Endometrium (tissue), 2 donors: ENCODE measurements at regions not wholly inside any gene's neighbourhood (a gene's known extent, or its start where the extent isn't known, plus 50 kb on each side); places are given as distances from the start of the nearest gene placed in this dataset.
A peak's percentile ranks its signal among the peaks of the same experiment; 100 is the strongest.
"Not testable (repeated sequence)": the region's sequence is repeated elsewhere in the genome, so short reads cannot be mapped to it uniquely, and the experiment has no call there.

Source experiments
- FAIRE-seq: peaks from 2 replicates; lab custom pipeline; 2012; peaks lifted over from hg19 to GRCh38; lab: Jason Lieb, UNC
- donor health status: control.
- donor health status: control.

DNA sequence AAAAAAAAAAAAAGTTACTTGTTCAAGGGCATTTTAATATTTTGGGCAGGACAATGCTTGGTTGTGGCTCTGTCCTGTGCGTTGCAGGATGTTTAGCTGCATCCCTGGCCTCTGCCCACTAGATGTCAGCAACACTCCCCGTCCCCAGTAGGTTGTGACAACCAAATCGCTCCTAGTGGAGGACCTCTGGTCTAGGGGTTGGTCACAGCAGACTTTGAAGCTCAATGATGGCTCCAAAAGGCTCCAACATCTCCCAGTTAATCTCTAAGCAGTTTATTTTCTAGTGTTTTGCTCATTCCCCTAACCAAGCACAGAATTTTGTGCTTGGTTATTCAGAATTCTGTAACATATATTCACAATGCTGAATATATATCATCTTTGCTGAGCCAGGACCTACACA is 67.0 kb downstream of the CHRNA1 start:
- peak; percentile 57 for FAIRE-seq

DNA sequence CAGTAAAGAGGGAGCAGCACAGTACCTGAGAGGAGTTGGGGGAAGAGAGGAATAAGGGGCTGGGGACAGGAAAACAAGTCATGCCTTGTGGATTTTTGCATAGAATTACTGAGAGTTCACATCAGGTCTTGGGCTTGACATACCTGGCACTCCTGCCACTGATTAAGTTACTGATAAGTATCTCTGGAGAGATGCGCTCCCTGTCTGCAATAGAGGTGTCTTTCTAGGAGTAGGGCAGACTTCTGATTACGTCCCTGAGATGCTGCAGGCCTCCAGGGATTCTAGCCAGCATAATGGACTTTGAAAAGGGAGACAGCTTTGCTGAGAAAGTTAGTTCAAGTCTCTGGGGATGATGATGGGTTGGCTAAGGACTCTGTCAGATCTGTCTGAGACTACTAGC is 69.4 kb downstream of the CHRNA1 start:
- FAIRE-seq = no peak

DNA sequence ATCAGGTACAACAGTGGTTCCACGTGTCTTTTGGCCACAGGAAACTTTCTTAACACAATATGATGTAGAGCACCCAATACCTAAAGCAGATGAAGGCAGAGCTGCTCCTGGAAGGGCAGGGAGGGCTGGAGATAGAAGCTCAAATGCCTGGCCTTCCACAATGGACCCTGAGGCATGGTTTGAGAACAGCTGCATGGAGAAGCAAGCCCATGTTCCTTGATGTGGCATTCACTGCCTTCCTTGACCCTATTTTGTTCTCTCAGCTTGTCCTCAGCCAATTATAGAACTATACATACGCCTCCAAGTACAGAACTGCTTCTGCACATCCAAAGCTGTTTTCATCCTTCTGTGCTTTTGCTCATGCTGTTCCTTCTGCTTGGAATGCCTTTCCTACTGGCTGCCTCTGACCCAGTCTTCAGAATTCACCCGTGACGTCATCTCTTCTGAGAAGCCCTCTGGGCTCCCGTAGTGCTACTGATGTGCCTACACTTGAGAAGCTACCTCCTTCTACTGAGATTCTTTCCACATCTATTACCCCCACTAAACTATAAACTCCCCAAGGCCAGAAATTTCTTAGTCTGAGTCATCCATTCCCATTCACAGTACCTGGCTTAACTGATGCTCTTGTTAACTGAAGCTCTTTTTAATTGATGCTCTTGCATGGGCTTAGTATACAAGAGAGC is 69.9 kb downstream of the CHRNA1 start:
- FAIRE-seq = no peak

- no peak for FAIRE-seq
Measured at GRCh38 chr2:174693344-174693743, 70.9 kb downstream of the CHRNA1 start.

DNA sequence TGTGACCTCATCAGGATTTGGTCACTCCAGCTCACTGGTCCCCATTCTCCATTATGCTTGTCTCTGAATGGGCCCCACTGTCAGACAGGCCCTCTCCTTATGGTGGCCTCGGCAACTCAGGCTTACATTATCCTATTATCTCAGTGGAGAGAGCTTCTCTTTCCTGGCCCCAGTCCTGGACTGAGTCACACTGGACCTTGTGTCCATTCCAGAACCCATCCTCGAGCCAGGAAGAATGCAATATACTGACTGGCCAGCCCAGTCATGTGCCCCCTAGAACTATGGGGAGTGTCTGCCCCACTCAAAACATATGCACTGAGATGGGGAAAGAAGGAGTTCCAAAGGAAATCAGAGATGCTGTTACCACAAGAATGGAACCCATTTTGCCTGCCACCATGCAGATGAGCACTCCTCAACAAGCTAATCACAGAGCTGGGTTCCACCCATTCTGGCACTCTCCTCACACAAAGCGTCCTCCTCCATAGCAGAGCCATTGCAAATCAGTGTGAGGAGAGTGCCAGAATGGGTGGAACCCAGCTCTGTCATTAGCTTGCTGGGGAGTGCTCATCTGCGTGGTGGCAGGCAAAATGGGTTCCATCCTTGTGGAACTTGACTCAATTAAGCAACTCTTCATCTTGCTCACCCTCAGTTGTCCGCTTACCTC is 71.9 kb downstream of the CHRNA1 start:
- FAIRE-seq = no peak

DNA sequence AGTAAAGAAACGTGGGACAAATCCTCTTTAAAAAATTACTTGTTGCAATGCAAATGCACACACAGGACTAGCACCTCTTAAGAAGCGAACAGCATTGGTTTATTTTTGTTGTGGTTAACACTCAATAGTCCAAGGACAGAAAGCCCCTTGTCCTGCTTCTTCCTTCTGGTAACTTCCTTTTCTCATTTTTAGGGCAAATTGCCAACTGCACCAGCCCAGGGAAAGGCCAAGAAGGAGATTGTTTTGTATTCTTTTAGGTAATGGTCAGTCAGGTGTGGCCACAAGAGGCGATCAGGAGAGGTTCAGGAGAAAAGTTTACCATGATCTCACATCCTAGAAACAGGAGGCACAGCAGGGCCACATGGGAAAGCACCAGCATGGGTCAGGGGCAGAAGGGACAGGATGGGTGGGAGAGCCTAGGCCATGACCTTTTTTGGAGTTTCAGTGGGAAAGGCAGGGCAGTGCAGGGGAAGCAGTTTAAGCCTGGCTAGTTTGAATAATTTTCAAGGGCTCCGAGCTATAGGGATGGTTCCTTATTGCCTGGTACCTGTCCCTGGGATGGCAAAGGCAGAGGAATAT is 73.0 kb downstream of the CHRNA1 start:
- FAIRE-seq = no peak

DNA sequence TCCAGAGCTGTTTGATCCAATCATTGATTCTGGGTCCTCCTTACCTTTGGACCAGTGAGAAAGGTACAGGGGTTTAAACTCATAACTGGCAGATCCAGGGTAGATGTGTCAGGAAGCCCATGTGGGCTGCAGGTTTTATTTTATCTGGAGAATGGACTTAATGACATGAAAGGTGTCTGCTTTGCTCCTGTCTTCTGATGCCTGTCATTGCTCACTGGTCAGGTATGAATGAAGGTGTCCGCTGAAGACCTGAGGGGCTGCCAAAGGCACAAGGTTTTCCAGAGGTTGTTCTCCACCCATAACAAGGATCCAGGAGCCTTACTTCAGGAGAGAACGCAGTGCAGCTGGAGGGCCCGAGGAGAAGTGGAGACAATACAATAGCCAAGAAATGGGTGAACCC is 74.2 kb downstream of the CHRNA1 start:
- FAIRE-seq = no peak

GRCh38 chr2:174688079-174688478 is 76.2 kb downstream of the CHRNA1 start:
- FAIRE-seq = no peak

DNA sequence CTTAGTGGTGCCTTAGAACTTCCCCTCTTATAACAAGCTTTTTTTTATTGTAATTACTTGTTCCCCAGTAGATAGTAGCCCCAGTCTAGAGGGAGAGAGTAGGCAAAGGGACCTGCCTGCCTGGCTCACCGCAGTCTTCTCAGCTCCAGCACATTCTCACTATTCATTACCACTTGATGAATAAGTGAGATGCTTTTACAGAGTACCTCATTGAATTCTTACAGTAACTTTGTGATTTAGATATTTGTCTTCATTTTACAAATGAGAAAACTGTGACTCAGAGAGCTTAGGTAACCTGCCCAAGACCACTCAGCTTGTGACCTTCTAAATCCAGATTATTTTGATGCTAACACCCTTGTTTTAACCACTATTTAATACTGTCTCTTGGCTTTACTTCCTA is 77.8 kb downstream of the CHRNA1 start:
- no peak for FAIRE-seq

DNA sequence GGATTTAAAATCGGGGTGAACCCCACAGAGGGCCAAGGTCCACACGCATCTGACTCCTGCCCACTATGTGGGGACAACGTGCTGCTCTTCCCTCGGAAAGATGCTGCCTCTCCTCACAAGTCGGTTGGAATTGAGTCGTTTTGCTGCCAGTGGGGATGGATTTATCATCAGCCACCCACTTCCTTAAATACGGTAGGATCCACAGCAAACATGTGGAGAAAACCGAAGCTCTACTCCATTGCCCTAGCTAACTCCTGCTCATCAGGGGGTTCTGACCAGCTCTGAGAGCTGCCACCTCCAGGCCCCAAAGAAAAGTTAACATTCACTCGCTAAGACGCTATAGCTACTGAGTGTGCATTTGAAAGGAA is 80.9 kb downstream of the CHRNA1 start:
- no peak for FAIRE-seq

DNA sequence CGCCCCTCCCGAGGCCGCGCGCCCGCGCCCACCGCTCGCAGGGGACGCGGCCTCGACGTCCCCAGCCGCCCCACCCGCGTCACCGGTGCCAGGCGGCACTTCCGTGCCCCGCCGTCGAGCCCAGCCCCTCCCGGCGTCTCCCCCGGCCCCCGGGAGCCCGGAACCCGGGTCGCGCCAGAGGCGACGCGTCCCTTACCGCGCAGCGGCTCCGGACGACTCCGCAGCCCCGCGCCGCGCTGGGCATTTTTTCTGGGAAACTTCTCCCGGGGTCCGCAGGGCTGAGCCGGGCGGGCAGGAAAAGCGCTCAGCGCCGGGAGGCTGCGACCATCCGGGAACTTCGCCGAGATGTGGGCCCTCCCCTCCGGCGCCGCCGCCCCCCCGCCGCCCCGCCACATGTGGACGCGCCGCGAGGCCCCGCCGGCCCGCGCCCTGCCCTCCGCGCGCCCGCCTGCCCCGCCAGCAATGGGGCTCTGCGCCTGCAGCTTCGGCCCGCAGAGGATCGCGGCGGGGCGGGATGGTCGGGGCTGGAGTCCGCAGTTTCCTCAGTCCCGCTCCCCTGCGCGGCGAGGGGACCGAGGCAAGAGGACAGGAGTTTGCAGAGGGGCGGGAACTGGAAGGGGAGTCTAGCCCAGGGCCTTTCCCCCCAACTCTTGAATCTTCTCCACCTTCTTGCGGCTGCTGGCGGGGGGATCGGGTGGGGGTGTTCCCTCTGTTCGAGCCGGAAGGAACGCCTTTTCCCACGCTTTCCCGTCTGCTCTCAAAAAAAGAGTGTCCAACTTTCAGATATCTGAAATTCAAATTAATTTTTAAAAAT is 81.5 kb downstream of the CHRNA1 start:
- FAIRE-seq = no peak

- FAIRE-seq = no peak
Measured at GRCh38 chr2:174682007-174682577, 82.2 kb downstream of the CHRNA1 start.

- no peak for FAIRE-seq
Measured at GRCh38 chr2:174681099-174682006, 82.9 kb downstream of the CHRNA1 start.

DNA sequence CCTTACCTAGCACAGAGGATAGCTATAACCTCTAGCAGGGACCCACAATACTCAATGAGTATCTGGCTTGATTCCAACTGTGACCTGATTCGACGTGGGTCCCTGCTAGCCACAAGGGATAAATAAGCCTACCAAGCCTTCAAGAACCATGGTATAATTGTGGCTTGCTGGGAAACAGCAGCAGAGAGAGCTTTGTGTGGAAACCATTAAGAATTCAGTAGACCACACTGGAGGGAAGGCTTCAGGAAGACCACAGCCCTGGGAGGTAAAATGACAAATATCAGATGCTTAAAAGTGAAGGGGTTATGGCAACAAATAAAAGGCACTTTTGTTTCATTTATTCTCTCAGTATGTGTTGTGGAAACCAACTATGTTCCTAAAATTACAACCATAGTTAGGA is 82.6 kb upstream of the WIPF1 start:
- no peak for FAIRE-seq

DNA sequence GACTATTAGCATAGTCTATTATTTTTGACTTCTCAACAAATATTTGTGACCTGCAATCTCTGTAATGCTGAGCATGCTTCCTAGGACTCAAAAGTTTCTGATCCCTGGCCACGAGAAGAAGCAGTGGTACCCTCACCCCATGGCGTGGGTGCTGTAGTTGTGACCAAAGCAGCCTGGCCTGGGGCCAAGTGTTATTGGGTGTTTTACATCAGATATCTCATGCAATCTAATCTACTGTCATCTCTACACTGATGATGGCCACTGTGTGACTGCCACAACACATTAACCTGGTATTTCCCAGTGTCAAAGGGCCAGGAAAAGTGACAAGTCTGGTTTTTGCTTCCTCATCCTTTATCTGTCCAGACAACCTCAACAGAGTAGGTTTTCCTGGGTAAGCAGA is 80.8 kb upstream of the WIPF1 start:
- no peak for FAIRE-seq

GRCh38 chr2:174675615-174676014 is 78.0 kb upstream of the WIPF1 start:
- FAIRE-seq = no peak

GRCh38 chr2:174673876-174674275 is 76.3 kb upstream of the WIPF1 start:
- FAIRE-seq = no peak

DNA sequence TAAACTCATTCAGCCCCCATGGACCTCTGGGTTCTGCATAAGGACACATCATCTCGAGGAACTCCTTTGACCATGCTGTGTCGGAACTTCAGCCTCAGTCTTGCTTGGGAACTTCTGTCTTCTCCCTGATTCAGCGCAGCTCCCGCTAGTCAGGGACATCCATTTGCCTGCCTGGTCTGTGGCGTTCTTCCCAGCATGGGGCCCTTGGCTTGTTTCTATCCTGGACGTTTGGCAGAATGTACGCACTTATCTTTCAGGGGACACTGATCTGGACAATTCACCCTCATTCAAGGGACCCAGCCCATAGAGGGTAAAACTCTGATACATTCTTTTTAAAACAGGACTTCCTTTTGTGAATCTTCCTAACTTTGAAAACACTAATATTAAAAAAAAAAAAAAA is 75.8 kb upstream of the WIPF1 start:
- FAIRE-seq = no peak

GRCh38 chr2:174671532-174671931 is 73.9 kb upstream of the WIPF1 start:
- not testable (repeated sequence) for FAIRE-seq

DNA sequence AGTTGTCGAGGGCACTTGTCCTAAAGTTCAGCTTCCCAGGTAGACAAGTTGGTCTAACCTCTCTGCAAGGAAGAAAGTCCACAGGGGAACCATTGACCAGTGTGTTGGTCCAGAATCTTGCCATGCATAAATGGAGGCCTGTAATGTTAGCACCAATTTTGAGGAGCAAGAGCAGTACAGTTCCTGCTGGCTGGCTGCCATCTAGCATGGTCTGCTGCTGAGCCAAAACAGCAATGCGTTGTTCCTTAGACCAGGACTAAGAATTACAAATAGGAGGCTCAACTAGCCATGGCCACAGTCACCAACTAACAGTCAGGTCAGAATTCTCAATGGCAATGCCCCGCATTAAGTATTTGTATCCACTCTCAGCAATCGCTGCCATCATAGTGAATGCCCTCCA is 72.8 kb upstream of the WIPF1 start:
- FAIRE-seq = no peak

- FAIRE-seq = no peak
Measured at GRCh38 chr2:174669336-174669735, 71.7 kb upstream of the WIPF1 start.

DNA sequence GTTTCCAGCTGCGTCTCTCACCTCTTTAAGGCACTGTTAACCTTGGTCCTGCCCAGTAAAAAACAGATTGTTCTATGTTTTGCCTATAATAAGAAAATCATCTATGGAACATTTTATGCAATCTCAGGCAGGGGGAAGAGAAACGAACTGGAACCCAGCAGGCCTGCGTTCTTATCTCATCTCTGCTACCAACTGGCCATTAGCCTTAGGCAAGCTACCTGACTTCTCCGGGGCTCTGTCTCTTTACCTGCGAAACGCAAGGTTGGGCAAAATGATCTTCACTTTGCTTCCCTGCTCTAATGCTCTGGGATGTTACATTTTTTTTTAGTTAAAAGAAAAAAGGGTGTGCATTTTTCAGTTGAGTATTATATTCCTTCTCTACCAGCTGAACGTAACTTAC is 70.5 kb upstream of the WIPF1 start:
- no peak for FAIRE-seq
